NB4 (cell line): ENCODE measurements at regions not wholly inside any gene's neighbourhood (a gene's known extent, or its start where the extent isn't known, plus 50 kb on each side); places are given as distances from the start of the nearest gene placed in this dataset.

Source experiments
- POLR2A ChIP-seq: IDR thresholded peaks from 2 replicates; pipeline ENCODE4 v1.6.1; 2011; ENCODE audit warnings: mild to moderate bottlenecking; ENCODE audit not compliant: insufficient read length; ENCODE audit errors: extremely low read depth
- TF ChIP-seq, protein P1 (sequence below): IDR thresholded peaks from one replicate; pipeline ENCODE4 v1.5.1; 2012; ENCODE audit warnings: low read depth, low read length

DNA sequence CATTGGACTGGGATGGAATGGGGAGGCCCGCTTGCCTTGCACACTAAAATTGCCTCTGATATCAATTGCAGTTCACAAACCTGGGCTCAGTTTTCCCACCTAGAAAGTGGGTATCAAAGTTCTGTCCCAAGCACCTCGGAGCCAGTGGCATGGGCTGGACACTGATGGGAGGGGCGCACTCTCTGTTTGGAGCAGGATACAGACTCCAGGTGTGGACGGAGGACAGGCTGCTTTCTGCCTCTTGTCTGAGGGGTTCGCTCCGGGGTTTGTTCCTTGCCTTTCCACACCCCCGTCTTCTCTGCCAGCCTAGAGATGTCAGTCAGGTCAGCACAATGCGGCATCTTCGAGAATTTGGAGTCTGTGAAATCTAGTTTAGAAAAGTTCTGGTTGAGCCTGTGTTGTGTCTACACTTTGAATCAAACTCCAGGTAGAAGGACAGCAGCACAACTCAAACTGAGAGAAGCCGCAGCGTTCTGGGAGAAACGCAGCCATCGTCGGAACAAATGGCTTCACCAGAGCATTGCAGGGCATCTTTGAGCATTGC is 141.9 kb downstream of the TEX29 start:
- TF ChIP-seq POLR2A: no peak
- TF ChIP-seq, protein P1, sequence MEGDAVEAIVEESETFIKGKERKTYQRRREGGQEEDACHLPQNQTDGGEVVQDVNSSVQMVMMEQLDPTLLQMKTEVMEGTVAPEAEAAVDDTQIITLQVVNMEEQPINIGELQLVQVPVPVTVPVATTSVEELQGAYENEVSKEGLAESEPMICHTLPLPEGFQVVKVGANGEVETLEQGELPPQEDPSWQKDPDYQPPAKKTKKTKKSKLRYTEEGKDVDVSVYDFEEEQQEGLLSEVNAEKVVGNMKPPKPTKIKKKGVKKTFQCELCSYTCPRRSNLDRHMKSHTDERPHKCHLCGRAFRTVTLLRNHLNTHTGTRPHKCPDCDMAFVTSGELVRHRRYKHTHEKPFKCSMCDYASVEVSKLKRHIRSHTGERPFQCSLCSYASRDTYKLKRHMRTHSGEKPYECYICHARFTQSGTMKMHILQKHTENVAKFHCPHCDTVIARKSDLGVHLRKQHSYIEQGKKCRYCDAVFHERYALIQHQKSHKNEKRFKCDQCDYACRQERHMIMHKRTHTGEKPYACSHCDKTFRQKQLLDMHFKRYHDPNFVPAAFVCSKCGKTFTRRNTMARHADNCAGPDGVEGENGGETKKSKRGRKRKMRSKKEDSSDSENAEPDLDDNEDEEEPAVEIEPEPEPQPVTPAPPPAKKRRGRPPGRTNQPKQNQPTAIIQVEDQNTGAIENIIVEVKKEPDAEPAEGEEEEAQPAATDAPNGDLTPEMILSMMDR: no peak
